GM10248 (cell line): ENCODE measurements at regions not wholly inside any gene's neighbourhood (a gene's known extent, or its start where the extent isn't known, plus 50 kb on each side); places are given as distances from the start of the nearest gene placed in this dataset.

ENCODE experiments used
- CTCF ChIA-PET: fragments of 300-600 bp; sonication (Branson Sonifier 250); formaldehyde crosslinking; extraction: SDS; loops from one replicate; lab custom pipeline; 2021; ENCODE audit warnings: antibody characterized with exemption; lab: Yijun Ruan, JAX
- POLR2A ChIA-PET: fragments of 350-650 bp; sonication (Branson Sonifier 250); formaldehyde crosslinking; extraction: SDS; loops from one replicate; lab custom pipeline; 2020; ENCODE audit warnings: antibody characterized with exemption; lab: Yijun Ruan, JAX
- DNase-seq: peaks from one replicate; pipeline ENCODE4 v3.0.0; 2012; ENCODE audit errors: extremely low spot score
- CTCF ChIP-seq: IDR thresholded peaks from 2 replicates; pipeline ENCODE4 v1.5.1; 2012; ENCODE audit warnings: mild to moderate bottlenecking, low read depth; ENCODE audit errors: extremely low read depth, missing control alignments, control extremely low read depth

- ChIA-PET POLR2A (no interaction called here), CTCF (interaction anchor here (0.8 kb wide), 1 partner anchor 9 kb away, joined by 3 read pairs; no protein-coding TSS in a partner anchor)
- no peak for TF ChIP-seq CTCF
- no peak for DNase-seq
Observed at GRCh38 chr14:86521843-86522242, 991.9 kb downstream of the FLRT2 start.

GRCh38 chr14:86521031-86521730 lies 991.2 kb downstream of the FLRT2 start:
- CTCF ChIA-PET: no interaction called here
- POLR2A ChIA-PET: no interaction called here
- DNase-seq: no peak
- no peak for TF ChIP-seq CTCF

- POLR2A ChIA-PET: no interaction called here
- TF ChIP-seq CTCF: no peak
- CTCF ChIA-PET: no interaction called here
- DNase-seq: no peak
Observed at GRCh38 chr14:86518298-86518697, 988.4 kb downstream of the FLRT2 start.

- DNase-seq: no peak
- POLR2A ChIA-PET: no interaction called here
- TF ChIP-seq CTCF: no peak
- CTCF ChIA-PET: no interaction called here
Observed at GRCh38 chr14:86515195-86515594, 985.3 kb downstream of the FLRT2 start.

GRCh38 chr14:86513564-86513963 lies 983.6 kb downstream of the FLRT2 start:
- ChIA-PET CTCF (no interaction called here), POLR2A (no interaction called here)
- no peak for DNase-seq
- no peak for TF ChIP-seq CTCF

GRCh38 chr14:86513056-86513455 lies 983.1 kb downstream of the FLRT2 start:
- TF ChIP-seq CTCF: no peak
- DNase-seq: no peak
- ChIA-PET CTCF (no interaction called here), POLR2A (no interaction called here)
